ENCODE measurements at regions not wholly inside any gene's neighbourhood (a gene's known extent, or its start where the extent isn't known, plus 50 kb on each side); places are given as distances from the start of the nearest gene placed in this dataset.

- Histone ChIP-seq H3K79me2 (no peaks in the 10 kb centered on the region), H3K36me3 (ENCODE audit: control insufficient read depth, insufficient read depth, low read length) (no peaks in the 10 kb centered on the region), H3K9ac (no peak overlapping the region), H3K27me3 (ENCODE audit: control insufficient read depth, insufficient read depth, low read length) (peaks cover 4% of the 10 kb centered on the region), H3K4me1 (no peaks in the 10 kb centered on the region), H3K4me3 (ENCODE audit: low read depth, low read length) (no peak overlapping the region), H2AFZ (no peak overlapping the region), H3K27ac (no peak overlapping the region), H3K4me2 (ENCODE audit: low read length) (no peak overlapping the region), H3K9me3 (ENCODE audit: control insufficient read depth, low read length) (no peaks in the 10 kb centered on the region)
- TF ChIP-seq CTCF (IDR thresholded peaks at IDR 0.05), result no peak
Observed at GRCh38 chr15:98427321-98427720, 221.0 kb upstream of the IGF1R start.

- peak overlapping the region; percentile 20 for H2AFZ ChIP-seq
- H3K4me2 ChIP-seq (ENCODE audit: low read length), result no peak overlapping the region
- no peak overlapping the region for H3K4me3 ChIP-seq (ENCODE audit: low read depth, low read length)
- no peaks in the 10 kb centered on the region for H3K36me3 ChIP-seq (ENCODE audit: control insufficient read depth, insufficient read depth, low read length)
- H3K27me3 ChIP-seq (ENCODE audit: control insufficient read depth, insufficient read depth, low read length), result no peaks in the 10 kb centered on the region
- no peaks in the 10 kb centered on the region for H3K4me1 ChIP-seq
- no peak overlapping the region for H3K27ac ChIP-seq
- no peak overlapping the region for H3K9ac ChIP-seq
- H3K79me2 ChIP-seq, result no peaks in the 10 kb centered on the region
- peak; percentile 30 for TF ChIP-seq CTCF (IDR thresholded peaks at IDR 0.05)
- no peaks in the 10 kb centered on the region for H3K9me3 ChIP-seq (ENCODE audit: control insufficient read depth, low read length)
Observed at GRCh38 chr15:98428253-98428989, 219.9 kb upstream of the IGF1R start.

- Histone ChIP-seq H3K4me3 (ENCODE audit: low read depth, low read length) (no peak overlapping the region), H3K79me2 (no peaks in the 10 kb centered on the region), H2AFZ (no peak overlapping the region), H3K4me1 (no peaks in the 10 kb centered on the region), H3K9me3 (ENCODE audit: control insufficient read depth, low read length) (no peaks in the 10 kb centered on the region), H3K36me3 (ENCODE audit: control insufficient read depth, insufficient read depth, low read length) (no peaks in the 10 kb centered on the region), H3K4me2 (ENCODE audit: low read length) (no peak overlapping the region), H3K9ac (no peak overlapping the region), H3K27me3 (ENCODE audit: control insufficient read depth, insufficient read depth, low read length) (no peaks in the 10 kb centered on the region), H3K27ac (no peak overlapping the region)
- no peak for TF ChIP-seq CTCF (IDR thresholded peaks at IDR 0.05)
Observed at GRCh38 chr15:98431171-98431570, 217.2 kb upstream of the IGF1R start.

GRCh38 chr15:98433346-98433745, 215.0 kb upstream of the IGF1R start:
- Histone ChIP-seq H3K4me1 (no peaks in the 10 kb centered on the region), H3K4me2 (ENCODE audit: low read length) (no peak overlapping the region), H3K27me3 (ENCODE audit: control insufficient read depth, insufficient read depth, low read length) (no peaks in the 10 kb centered on the region), H3K36me3 (ENCODE audit: control insufficient read depth, insufficient read depth, low read length) (no peaks in the 10 kb centered on the region), H3K79me2 (no peaks in the 10 kb centered on the region), H3K4me3 (ENCODE audit: low read depth, low read length) (no peak overlapping the region), H3K9me3 (ENCODE audit: control insufficient read depth, low read length) (no peaks in the 10 kb centered on the region), H3K9ac (no peak overlapping the region), H3K27ac (no peak overlapping the region), H2AFZ (no peak overlapping the region)
- no peak for TF ChIP-seq CTCF (IDR thresholded peaks at IDR 0.05)

- no peaks in the 10 kb centered on the region for H3K27me3 ChIP-seq (ENCODE audit: control insufficient read depth, insufficient read depth, low read length)
- H3K4me3 ChIP-seq (ENCODE audit: low read depth, low read length), result no peak overlapping the region
- no peak for TF ChIP-seq CTCF (IDR thresholded peaks at IDR 0.05)
- no peaks in the 10 kb centered on the region for H3K9me3 ChIP-seq (ENCODE audit: control insufficient read depth, low read length)
- no peak overlapping the region for H3K9ac ChIP-seq
- H3K4me2 ChIP-seq (ENCODE audit: low read length), result no peak overlapping the region
- H3K36me3 ChIP-seq (ENCODE audit: control insufficient read depth, insufficient read depth, low read length), result no peaks in the 10 kb centered on the region
- H3K4me1 ChIP-seq, result no peaks in the 10 kb centered on the region
- no peaks in the 10 kb centered on the region for H3K79me2 ChIP-seq
- H2AFZ ChIP-seq, result no peak overlapping the region
- no peak overlapping the region for H3K27ac ChIP-seq
Observed at GRCh38 chr15:98433856-98434255, 214.5 kb upstream of the IGF1R start.

Measured in parathyroid adenoma (tissue), 2 donors.